ENCODE measurements at regions not wholly inside any gene's neighbourhood (a gene's known extent, or its start where the extent isn't known, plus 50 kb on each side); places are given as distances from the start of the nearest gene placed in this dataset.

- intact Hi-C loops (cut with micrococcal nuclease) = no loop called here
These were observed 259.1 kb upstream of the NOCT start for GRCh38 chr4:138756519-138756918.

More at GRCh38 chr4:138756519-138756918, 259.1 kb upstream of the NOCT start:
- Histone ChIP-seq H3K18ac (ENCODE audit: low read depth, low read length) (no peak overlapping the region), H3K9me3 (ENCODE audit: control insufficient read depth, insufficient read depth, low read length) (no peaks in the 10 kb centered on the region; the same call in 1 of the 2 replicates), H2BK15ac (ENCODE audit: low read depth, low read length) (no peak overlapping the region), H3K27me3 (ENCODE audit: control insufficient read depth, insufficient read depth, low read length) (no peaks in the 10 kb centered on the region), H3K4me2 (ENCODE audit: low read depth, low read length) (no peak overlapping the region), H3K9me1 (ENCODE audit: insufficient read depth, low read length) (no peaks in the 10 kb centered on the region), H3K79me1 (ENCODE audit: low read depth in 1 of 2, low read length in 2 of 2) (no peaks in the 10 kb centered on the region), H2AK9ac (replicated peaks; ENCODE audit: low read depth, low read length, poor library complexity) (no peak overlapping the region), H4K8ac (ENCODE audit: low read depth in 2 of 2, low read length in 2 of 2) (no peak overlapping the region), H4K20me1 (ENCODE audit: insufficient read depth, low read length) (no peaks in the 10 kb centered on the region), H3K56ac (ENCODE audit: extremely low read depth, insufficient read depth, low read length) (no peak overlapping the region), H4K5ac (ENCODE audit: low read depth, low read length) (no peak overlapping the region), H2BK120ac (ENCODE audit: low read depth, low read length) (no peak overlapping the region), H2AFZ (replicated peaks; ENCODE audit: low read length, poor library complexity) (no peak overlapping the region), H3K9ac (ENCODE audit: low read depth, low read length) (no peak overlapping the region), H3K36me3 (ENCODE audit: control insufficient read depth, insufficient read depth, low read length) (no peaks in the 10 kb centered on the region), H3K4me1 (ENCODE audit: control insufficient read depth, insufficient read depth, low read length) (0 out of 2 replicates have a peak, but pooled peaks cover 2% of the 10 kb centered on the region), H3K27ac (ENCODE audit: insufficient read depth, low read length) (no peak overlapping the region), H3K23ac (ENCODE audit: low read depth, low read length) (no peak overlapping the region), H4K91ac (ENCODE audit: insufficient read depth, low read depth, low read length) (no peak overlapping the region), H3K4me3 (ENCODE audit: insufficient read depth, low read depth, low read length) (no peak overlapping the region), H3K4ac (ENCODE audit: low read depth, low read length) (no peak overlapping the region), H2BK20ac (ENCODE audit: low read depth, low read length) (no peak overlapping the region), H2AK5ac (ENCODE audit: low read depth, low read length) (no peak overlapping the region), H2BK5ac (ENCODE audit: low read depth, low read length, poor library complexity, severe bottlenecking) (no peak overlapping the region), H3K14ac (replicated peaks; ENCODE audit: low read depth, low read length) (no peak overlapping the region)
- TF ChIP-seq ELK1 (IDR thresholded peaks at IDR 0.05; ENCODE audit: borderline replicate concordance, low read depth, low read length) (no peak), MAZ (IDR thresholded peaks at IDR 0.05; ENCODE audit: borderline replicate concordance, low read depth, low read length) (no peak), USF2 (IDR thresholded peaks at IDR 0.05; ENCODE audit: low read depth, low read length) (no peak), MXI1 (IDR thresholded peaks at IDR 0.05; ENCODE audit: borderline replicate concordance, low read depth, low read length) (no peak), MAFK (IDR thresholded peaks at IDR 0.05; ENCODE audit: low read depth, low read length) (no peak), CHD1 (IDR thresholded peaks at IDR 0.05; ENCODE audit: low read depth, low read length) (no peak), SMC3 (IDR thresholded peaks at IDR 0.05; ENCODE audit: low read depth, low read length) (no peak), CTCF (conservative IDR thresholded peaks at IDR 0.05; ENCODE audit: low read depth, low read length) (no peak), CEBPB (IDR thresholded peaks at IDR 0.05; ENCODE audit: low read depth, low read length) (no peak), RCOR1 (IDR thresholded peaks at IDR 0.05; ENCODE audit: insufficient replicate concordance, low read length) (no peak)
- dilution Hi-C loops (cut with HindIII; ENCODE audit: low sequenced_read_pairs, unreplicated experiment) (no loop called here), in situ Hi-C loops (cut with MboI; ENCODE audit: low sequenced_read_pairs) (no loop called here)
- DNase-seq (no peak), ATAC-seq (ENCODE audit: low read depth) (no peak)
- ChIA-PET POLR2A (ENCODE audit: unreplicated experiment) (no interaction called here), CTCF (no interaction called here)
- BruUV-seq (replicated peaks) = no TSS peak
